Lung (tissue), 11 donors: ENCODE measurements at regions not wholly inside any gene's neighbourhood (a gene's known extent, or its start where the extent isn't known, plus 50 kb on each side); places are given as distances from the start of the nearest gene placed in this dataset.

Source experiments
- ATAC-seq: fragments of 200-7000 bp; cut with Tn5 transposase; one replicate; pipeline ENCODE4 v1.9.1; 2020; ENCODE audit warnings: moderate number of reproducible peaks; ENCODE audit not compliant: insufficient read depth, low FRiP score
- DNase-seq, 3 donors: peaks; one replicate each; pipeline ENCODE4 v3.0.0-alpha.2; 2013 to 2017
- H3K27ac ChIP-seq, 2 donors: one replicate each; pipeline ENCODE4 v1.5.1; 2013; ENCODE audit warnings: mild to moderate bottlenecking in 2 of 2, moderate library complexity in 2 of 2, control low read depth in 1 of 2, inconsistent platforms in 1 of 2, low read depth in 1 of 2, low read length in 1 of 2
- H3K27me3 ChIP-seq, 3 donors: one replicate each; pipeline ENCODE4 v1.5.1; 2013; ENCODE audit warnings: low read length in 2 of 3; ENCODE audit not compliant: control insufficient read depth in 3 of 3, insufficient read depth in 3 of 3
- H3K36me3 ChIP-seq, 4 donors: one replicate each; pipeline ENCODE4 v1.5.1; 2013; ENCODE audit warnings: low read length in 4 of 4, mild to moderate bottlenecking in 1 of 4, moderate library complexity in 1 of 4; ENCODE audit not compliant: control insufficient read depth in 4 of 4, insufficient read depth in 4 of 4
- H3K4me1 ChIP-seq, 5 donors: one replicate each; pipeline ENCODE4 v1.5.1; 2013; ENCODE audit warnings: low read length in 5 of 5, mild to moderate bottlenecking in 2 of 5, moderate library complexity in 1 of 5; ENCODE audit not compliant: control insufficient read depth in 5 of 5, insufficient read depth in 5 of 5
- H3K4me3 ChIP-seq: one replicate; pipeline ENCODE4 v1.5.1; 2013; ENCODE audit warnings: mild to moderate bottlenecking, control low read depth, moderate library complexity
- H3K9ac ChIP-seq, 2 donors: one replicate each; pipeline ENCODE4 v1.5.1; 2013; ENCODE audit warnings: low read length in 2 of 2, control low read depth in 1 of 2; ENCODE audit not compliant: insufficient read depth in 1 of 2
- H3K9me3 ChIP-seq, 4 donors: one replicate each; pipeline ENCODE4 v1.5.1; 2013; ENCODE audit warnings: low read length in 3 of 4, mild to moderate bottlenecking in 1 of 4, moderate library complexity in 1 of 4; ENCODE audit not compliant: control insufficient read depth in 4 of 4, insufficient read depth in 3 of 4
- CTCF ChIP-seq: IDR thresholded peaks from 2 replicates; pipeline ENCODE4 v1.5.1; 2012; ENCODE audit warnings: mild to moderate bottlenecking; ENCODE audit errors: control extremely low read depth, extremely low read depth
- WGBS, 2 donors: extraction: QIAGEN DNeasy Blood & Tissue Kit; methylation state at CpG; one replicate each; pipeline ENCODE4 v1.1.7; 2013; 5-methylcytosine and 5-hydroxymethylcytosine counted together
- donor health status: control.
- donor health status: control.
- donor health status: Bipolar disorder and iron deficiency.
- donor health status: healthy.
- donor health status: DM: yes; HTN: yes; CAD: no.

DNA sequence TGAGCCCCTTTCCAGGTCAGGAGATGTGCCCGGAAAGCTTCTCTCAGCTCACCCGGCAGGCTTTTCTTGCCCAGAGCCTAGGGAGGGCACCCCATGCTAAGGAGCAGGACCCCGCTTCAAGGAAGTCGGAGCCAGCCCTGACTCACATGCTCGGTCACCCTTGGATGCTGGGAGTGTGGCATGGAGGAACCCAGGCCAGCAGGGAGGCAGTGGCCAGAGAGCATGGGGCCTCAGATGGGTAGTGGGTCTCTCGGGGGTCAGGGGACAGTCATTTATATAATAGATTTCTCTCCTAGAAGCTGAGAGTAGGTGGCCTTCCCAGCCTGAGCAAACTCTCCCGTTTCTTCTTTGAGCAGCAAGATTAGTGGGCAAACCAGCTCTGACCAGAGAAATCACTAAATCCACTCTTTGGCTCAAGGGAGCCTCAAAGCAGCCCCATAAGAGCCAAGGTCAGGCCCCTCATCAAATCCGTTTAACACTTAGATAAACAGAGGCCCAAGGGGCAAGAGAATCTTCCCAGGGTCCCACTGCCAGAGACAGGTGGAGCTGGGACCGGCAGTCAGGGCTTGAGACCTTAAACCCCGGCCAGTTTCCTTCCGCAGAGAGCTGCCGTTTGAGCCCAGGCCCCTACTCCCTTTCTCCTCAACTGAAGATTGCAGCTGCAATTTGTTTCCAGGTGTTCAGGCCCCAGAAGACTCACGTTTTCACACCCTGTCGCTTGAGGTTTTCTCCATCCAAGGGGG lies 113.1 kb downstream of the CYP26B1 start:
- Histone ChIP-seq H3K27ac (no peak overlapping the region), H3K9me3 (no peaks in the 10 kb centered on the region), H3K9ac (no peak overlapping the region), H3K27me3 (no peaks in the 10 kb centered on the region), H3K36me3 (no peaks in the 10 kb centered on the region), H3K4me1 (peaks cover 0 to 2% (median 0%) of the 10 kb centered on the region in 5 donors), H3K4me3 (no peak overlapping the region)
- 84 to 88% methylated on average over 14 of the region's 14 CpGs for WGBS, 2 donors
- no peak for TF ChIP-seq CTCF
- ATAC-seq: no peak
- no peak for DNase-seq

DNA sequence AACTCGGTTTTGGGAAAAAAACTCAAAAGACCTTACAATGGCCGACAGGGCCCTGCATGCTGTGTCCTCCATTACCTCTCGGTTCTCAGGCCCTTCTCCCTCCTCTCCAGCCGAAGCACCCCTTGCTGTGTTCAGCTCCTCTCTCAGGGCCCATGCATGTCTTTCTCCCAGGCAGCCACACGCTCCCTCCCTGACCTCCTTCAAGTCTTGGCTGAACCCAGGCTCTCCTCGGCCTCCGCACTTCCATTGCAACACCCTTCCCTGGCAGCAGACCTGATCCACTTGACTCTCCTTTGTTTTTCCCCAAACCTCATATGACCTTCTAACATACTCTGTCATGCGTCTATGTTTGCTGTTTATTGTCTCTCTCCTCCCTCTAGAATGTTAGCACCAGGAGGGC lies 114.0 kb downstream of the CYP26B1 start:
- Histone ChIP-seq H3K27ac (no peak overlapping the region), H3K36me3 (no peaks in the 10 kb centered on the region), H3K4me1 (peaks cover 0 to 2% (median 0%) of the 10 kb centered on the region in 5 donors), H3K9me3 (no peaks in the 10 kb centered on the region), H3K4me3 (no peak overlapping the region), H3K27me3 (no peaks in the 10 kb centered on the region), H3K9ac (no peak overlapping the region)
- no peak for DNase-seq
- no peak for TF ChIP-seq CTCF
- no peak for ATAC-seq
- WGBS, 2 donors: 69 to 72% methylated on average over 8 of the region's 8 CpGs

DNA sequence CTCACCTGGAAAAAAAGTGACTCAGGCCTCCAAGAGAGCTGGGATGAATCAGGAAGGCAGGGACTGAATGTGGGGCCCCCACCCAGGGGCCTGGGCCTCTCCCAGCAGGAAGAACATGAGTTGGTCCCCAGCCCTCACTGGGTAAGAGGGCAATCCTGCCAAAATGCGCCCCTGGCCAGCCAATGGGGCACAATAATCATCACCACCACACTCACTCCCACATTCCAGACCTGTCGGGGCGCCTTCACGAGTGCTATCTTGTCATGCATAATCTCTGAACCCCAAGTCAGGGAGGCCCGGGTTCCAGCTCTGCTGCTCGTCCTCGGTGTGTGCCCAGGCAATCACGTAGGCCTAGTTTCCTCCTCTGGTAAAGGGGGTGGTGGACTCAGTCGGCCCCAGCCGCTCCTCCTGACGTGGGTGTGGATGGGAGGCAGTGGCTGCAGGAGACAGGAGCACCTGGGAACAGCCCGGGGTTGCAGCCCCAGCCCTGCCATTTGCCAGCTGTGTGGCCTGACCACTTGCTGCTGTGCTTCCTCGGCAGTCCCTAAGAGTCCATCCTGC lies 115.1 kb downstream of the CYP26B1 start:
- no peak for ATAC-seq

More for the DNA sequence above, 115.1 kb downstream of the CYP26B1 start:
- Histone ChIP-seq H3K36me3 (no peaks in the 10 kb centered on the region), H3K9me3 (no peaks in the 10 kb centered on the region), H3K27me3 (no peaks in the 10 kb centered on the region), H3K4me1 (peaks cover 0 to 2% (median 0%) of the 10 kb centered on the region in 5 donors), H3K4me3 (no peak overlapping the region), H3K9ac (no peak overlapping the region), H3K27ac (no peak overlapping the region)
- no peak for TF ChIP-seq CTCF
- DNase-seq: no peak
- 85 to 87% methylated on average over 13 of the region's 13 CpGs for WGBS, 2 donors
